Keratinocyte (primary cell): ENCODE measurements at regions not wholly inside any gene's neighbourhood (a gene's known extent, or its start where the extent isn't known, plus 50 kb on each side); places are given as distances from the start of the nearest gene placed in this dataset.

Experiments
- DNase-seq: peaks from one replicate; pipeline ENCODE4 v3.0.0-alpha.2; 2011; ENCODE audit warnings: low read depth, missing footprints, low spot score
- FAIRE-seq: peaks from 2 replicates; lab custom pipeline; 2011; peaks lifted over from hg19 to GRCh38; lab: Jason Lieb, UNC
- H2AFZ ChIP-seq: 2 replicates; pipeline ENCODE4 v1.6.0; 2012; ENCODE audit warnings: low read length, control low read depth, inconsistent platforms; ENCODE audit not compliant: control insufficient read depth
- H3K27ac ChIP-seq: 2 replicates; pipeline ENCODE4 v1.5.1; 2011; ENCODE audit warnings: low read length; ENCODE audit not compliant: control insufficient read depth, insufficient read depth
- H3K27me3 ChIP-seq: 3 replicates; pipeline ENCODE4 v1.6.0; 2011; ENCODE audit warnings: low read length; ENCODE audit not compliant: control insufficient read depth, insufficient read depth; ENCODE audit errors: extremely low read depth
- H3K36me3 ChIP-seq, 2 experiments: 2 replicates in 1 of 2; 3 replicates in 1 of 2; pipeline ENCODE4 v1.5.1; 2011; ENCODE audit warnings: low read length in 2 of 2, mild to moderate bottlenecking in 1 of 2; ENCODE audit not compliant: control insufficient read depth in 2 of 2, insufficient read depth in 2 of 2; ENCODE audit errors: extremely low read depth in 1 of 2
- H3K4me1 ChIP-seq: 3 replicates; pipeline ENCODE4 v1.5.1; 2011; ENCODE audit warnings: low read length; ENCODE audit not compliant: control insufficient read depth, insufficient read depth; ENCODE audit errors: extremely low read depth
- H3K4me2 ChIP-seq: 3 replicates; pipeline ENCODE4 v1.6.0; 2011; ENCODE audit warnings: low read depth, low read length; ENCODE audit not compliant: control insufficient read depth, insufficient read depth; ENCODE audit errors: extremely low read depth
- H3K4me3 ChIP-seq, 3 experiments: fragments of 200-600 bp in 1 of 3; sonication (generic) in 1 of 3; 2 replicates in 2 of 3; 3 replicates in 1 of 3; pipeline ENCODE4 v1.5.1; 2011 to 2016; ENCODE audit warnings: low read length in 3 of 3, mild to moderate bottlenecking in 3 of 3, control low read depth in 2 of 3, inconsistent platforms in 1 of 3, low read depth in 1 of 3, mixed read lengths in 1 of 3, mixed run types in 1 of 3, moderate library complexity in 1 of 3; ENCODE audit not compliant: control insufficient read depth in 2 of 3, insufficient read depth in 2 of 3; ENCODE audit errors: extremely low read depth in 1 of 3
- H3K79me2 ChIP-seq: 2 replicates; pipeline ENCODE4 v1.6.0; 2012; ENCODE audit warnings: low read length; ENCODE audit not compliant: control insufficient read depth, insufficient read depth
- H3K9ac ChIP-seq: 3 replicates; pipeline ENCODE4 v1.6.0; 2011; ENCODE audit warnings: low read length; ENCODE audit not compliant: control insufficient read depth, insufficient read depth; ENCODE audit errors: extremely low read depth
- H3K9me1 ChIP-seq: 3 replicates; pipeline ENCODE4 v1.6.0; 2011; ENCODE audit warnings: low read length; ENCODE audit not compliant: control insufficient read depth, insufficient read depth; ENCODE audit errors: extremely low read depth
- H3K9me3 ChIP-seq: 2 replicates; pipeline ENCODE4 v1.5.1; 2012; ENCODE audit warnings: low read depth, low read length; ENCODE audit not compliant: control insufficient read depth
- H4K20me1 ChIP-seq: 3 replicates; pipeline ENCODE4 v1.6.0; 2011; ENCODE audit warnings: low read length; ENCODE audit not compliant: control insufficient read depth, insufficient read depth; ENCODE audit errors: extremely low read depth
- CTCF ChIP-seq, 3 experiments: IDR thresholded peaks in 1 of 3; conservative IDR thresholded peaks in 1 of 3; optimal IDR thresholded peaks in 1 of 3; 2 replicates in 2 of 3; 3 replicates in 1 of 3; pipeline versions ENCODE3 to v1.5.1; 2011; ENCODE audit warnings: low read length in 3 of 3, mild to moderate bottlenecking in 3 of 3, moderate library complexity in 2 of 3, control low read depth in 1 of 3, inconsistent platforms in 1 of 3; ENCODE audit not compliant: insufficient read depth in 2 of 3; ENCODE audit errors: extremely low read depth in 1 of 3
- EZH2 ChIP-seq: IDR thresholded peaks from one replicate; pipeline ENCODE4 v1.6.1; 2012; ENCODE audit warnings: inconsistent platforms, mild to moderate bottlenecking, low read length, moderate library complexity
- dilution Hi-C: fragments of 300-500 bp; cut with MboI; formaldehyde crosslinking; loops from one replicate; pipeline ENCODE4 v1.7.0; 2020; ENCODE audit warnings: low sequenced_read_pairs; ENCODE audit not compliant: extremely low pct_ligation_motif_present

DNA sequence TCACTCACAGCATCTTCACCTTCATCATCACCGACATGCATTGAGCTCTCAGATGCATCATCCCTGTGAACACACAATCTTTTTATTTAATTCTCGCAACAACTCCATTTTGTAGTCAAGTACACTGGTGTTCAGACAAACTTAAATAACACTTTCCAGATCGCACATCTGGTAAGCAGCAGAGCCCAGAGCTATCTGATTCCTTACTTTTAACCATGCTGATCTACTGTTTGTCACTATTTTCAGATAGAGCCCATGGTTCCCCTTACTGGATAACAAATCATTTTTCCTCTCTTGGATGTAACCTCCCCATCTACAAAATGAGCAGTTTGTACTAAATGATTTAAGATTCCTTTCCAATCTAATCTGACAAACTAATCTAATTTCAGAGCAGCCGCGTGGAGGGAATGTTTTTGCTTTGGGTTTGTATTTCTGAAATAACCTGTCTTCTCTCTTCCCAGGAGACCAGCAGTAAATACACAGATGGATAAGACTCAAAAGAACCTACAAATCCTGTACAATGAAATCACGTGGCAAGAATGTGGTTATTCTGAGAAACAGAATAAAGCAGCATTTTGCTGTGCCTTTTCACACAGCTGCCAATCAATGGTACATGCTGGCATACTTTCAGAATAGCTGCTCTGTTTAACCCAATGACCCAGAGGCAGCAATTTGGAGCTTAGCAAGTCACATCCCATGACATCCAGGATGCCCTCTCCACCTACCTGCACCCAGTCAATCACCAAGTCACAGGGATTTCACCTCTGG lies 72.9 kb upstream of the CCL2 start:
- Histone ChIP-seq H3K79me2 (no peaks in the 10 kb centered on the region), H3K27ac (no peak overlapping the region), H3K4me1 (no peaks in the 10 kb centered on the region), H3K9ac (no peak overlapping the region), H3K4me2 (no peak overlapping the region), H3K4me3 (no peak overlapping the region), H4K20me1 (no peaks in the 10 kb centered on the region), H3K9me3 (no peaks in the 10 kb centered on the region), H3K36me3 (no peaks in the 10 kb centered on the region), H3K27me3 (no peaks in the 10 kb centered on the region), H3K9me1 (no peaks in the 10 kb centered on the region), H2AFZ (no peak overlapping the region)
- FAIRE-seq: no peak
- dilution Hi-C loops: no loop called here
- DNase-seq: no peak
- TF ChIP-seq CTCF (optimal IDR thresholded peaks at IDR 0.05 in 1 of 3, IDR thresholded peaks at IDR 0.05 in 1 of 3, conservative IDR thresholded peaks at IDR 0.05 in 1 of 3; ENCODE audit: extremely low read depth in 1 of 3, insufficient read depth in 2 of 3, low read length in 3 of 3): no peak
- no peak for TF ChIP-seq EZH2

GRCh38 chr17:34195987-34196386 lies 59.1 kb upstream of the CCL2 start:
- H4K20me1 ChIP-seq: no peaks in the 10 kb centered on the region
- no peaks in the 10 kb centered on the region for H3K27me3 ChIP-seq
- no peak for FAIRE-seq
- H3K36me3 ChIP-seq: no peaks in the 10 kb centered on the region
- H3K9me3 ChIP-seq: no peaks in the 10 kb centered on the region
- no peaks in the 10 kb centered on the region for H3K4me1 ChIP-seq
- H3K79me2 ChIP-seq: no peaks in the 10 kb centered on the region
- no peak overlapping the region for H3K4me3 ChIP-seq
- dilution Hi-C loops: no loop called here
- no peak overlapping the region for H3K9ac ChIP-seq
- H3K4me2 ChIP-seq: no peak overlapping the region
- DNase-seq: no peak
- H3K9me1 ChIP-seq: no peaks in the 10 kb centered on the region
- TF ChIP-seq EZH2 (no peak), CTCF (optimal IDR thresholded peaks at IDR 0.05 in 1 of 3, IDR thresholded peaks at IDR 0.05 in 1 of 3, conservative IDR thresholded peaks at IDR 0.05 in 1 of 3; ENCODE audit: extremely low read depth in 1 of 3, insufficient read depth in 2 of 3, low read length in 3 of 3) (no peak)
- no peak overlapping the region for H3K27ac ChIP-seq
- no peak overlapping the region for H2AFZ ChIP-seq
